H1 (cell line): ENCODE measurements at regions not wholly inside any gene's neighbourhood (a gene's known extent, or its start where the extent isn't known, plus 50 kb on each side); places are given as distances from the start of the nearest gene placed in this dataset.

Experiments
- CTCF ChIA-PET: fragments of 300-600 bp; sonication (Branson Sonifier 250); formaldehyde crosslinking; loops from one replicate; lab custom pipeline; 2021; ENCODE audit not compliant: partially characterized antibody; lab: Charles Lee
- POLR2A ChIA-PET: fragments of 300-600 bp; sonication (Branson Sonifier 250); formaldehyde crosslinking; loops from one replicate; lab custom pipeline; 2021; ENCODE audit warnings: inconsistent platforms; ENCODE audit not compliant: partially characterized antibody; lab: Charles Lee
- DNase-seq, 2 experiments: peaks; one replicate each; pipeline versions ENCODE4 v3.0.0 to v3.0.0-alpha.2; 2010 to 2022; ENCODE audit warnings: low spot score in 2 of 2, low read depth in 1 of 2, mixed read lengths in 1 of 2
- FAIRE-seq: peaks from 2 replicates; lab custom pipeline; 2011; peaks lifted over from hg19 to GRCh38; lab: Jason Lieb, UNC
- H2AFZ ChIP-seq: 2 replicates; pipeline ENCODE4 v1.8.1; 2012; ENCODE audit warnings: low read length, inconsistent platforms
- H2AK5ac ChIP-seq: 2 replicates; pipeline ENCODE4 v1.6.1; 2013; ENCODE audit warnings: low read depth, low read length
- H2BK120ac ChIP-seq: replicated peaks from 2 replicates; pipeline ENCODE3; 2013; ENCODE audit warnings: low read depth, low read length, inconsistent platforms
- H2BK12ac ChIP-seq: 2 replicates; pipeline ENCODE4 v1.6.1; 2013; ENCODE audit warnings: low read depth, low read length
- H2BK15ac ChIP-seq: 2 replicates; pipeline ENCODE4 v1.6.1; 2013; ENCODE audit warnings: low read length
- H2BK20ac ChIP-seq: 2 replicates; pipeline ENCODE4 v1.6.1; 2013; ENCODE audit warnings: low read length
- H2BK5ac ChIP-seq: 2 replicates; pipeline ENCODE4 v1.6.1; 2013; ENCODE audit warnings: low read depth, low read length
- H3K14ac ChIP-seq: 2 replicates; pipeline ENCODE4 v1.6.1; 2013; ENCODE audit warnings: inconsistent platforms; ENCODE audit not compliant: insufficient read length
- H3K18ac ChIP-seq: 2 replicates; pipeline ENCODE4 v1.6.1; 2013; ENCODE audit warnings: low read length; ENCODE audit errors: extremely low read depth
- H3K23ac ChIP-seq: 2 replicates; pipeline ENCODE4 v1.6.1; 2013; ENCODE audit warnings: inconsistent platforms; ENCODE audit not compliant: insufficient read length
- H3K23me2 ChIP-seq: 2 replicates; pipeline ENCODE4 v1.6.1; 2013; ENCODE audit warnings: low read depth, low read length
- H3K27ac ChIP-seq: 2 replicates; pipeline ENCODE4 v1.6.1; 2011; ENCODE audit warnings: low read depth, low read length, inconsistent platforms
- H3K27me3 ChIP-seq, 4 experiments: replicated peaks in 1 of 4; 1 replicate in 1 of 4; 2 replicates in 3 of 4; pipeline versions ENCODE4 v1.6.1 to v1.8.1; 2011 to 2013; ENCODE audit warnings: low read length in 3 of 4, mild to moderate bottlenecking in 3 of 4, inconsistent platforms in 2 of 4, mixed read lengths in 2 of 4, moderate library complexity in 1 of 4; ENCODE audit not compliant: control insufficient read depth in 3 of 4, insufficient read depth in 3 of 4; ENCODE audit errors: extremely low read depth in 1 of 4
- H3K36me3 ChIP-seq, 4 experiments: 2 replicates each; pipeline versions ENCODE4 v1.6.1 to v1.8.1; 2011 to 2013; ENCODE audit warnings: mild to moderate bottlenecking in 4 of 4, low read length in 3 of 4, moderate library complexity in 2 of 4, control low read depth in 1 of 4, inconsistent platforms in 1 of 4; ENCODE audit not compliant: insufficient read depth in 4 of 4, control insufficient read depth in 2 of 4
- H3K4ac ChIP-seq: replicated peaks from 2 replicates; pipeline ENCODE3; 2013; ENCODE audit warnings: low read length, low read depth, mixed read lengths, inconsistent platforms; ENCODE audit not compliant: insufficient read length
- H3K4me1 ChIP-seq, 4 experiments: replicated peaks in 1 of 4; 1 replicate in 1 of 4; 2 replicates in 3 of 4; pipeline versions ENCODE4 v1.6.1 to v1.8.1; 2011 to 2013; ENCODE audit warnings: low read length in 3 of 4, inconsistent platforms in 2 of 4, mixed read lengths in 1 of 4; ENCODE audit not compliant: insufficient read depth in 4 of 4, control insufficient read depth in 3 of 4
- H3K4me2 ChIP-seq, 2 experiments: 2 replicates each; pipeline versions ENCODE4 v1.6.1 to v1.8.1; 2011 to 2013; ENCODE audit warnings: low read depth in 2 of 2, low read length in 2 of 2, control low read depth in 1 of 2, inconsistent platforms in 1 of 2, mild to moderate bottlenecking in 1 of 2; ENCODE audit not compliant: insufficient read depth in 1 of 2
- H3K4me3 ChIP-seq, 4 experiments: fragments of 200-600, 300-600 bp in 1 of 4; sonication (generic), shearing (Covaris generic), sonication (Bioruptor Twin) in 1 of 4; 2 replicates each; pipeline versions ENCODE4 v1.5.1 to v1.8.1; 2011 to 2016; ENCODE audit warnings: low read length in 4 of 4, low read depth in 3 of 4, control low read depth in 2 of 4, inconsistent platforms in 2 of 4, mild to moderate bottlenecking in 2 of 4, mixed read lengths in 1 of 4, moderate library complexity in 1 of 4; ENCODE audit not compliant: insufficient read depth in 2 of 4; ENCODE audit errors: extremely low read depth in 1 of 4
- H3K56ac ChIP-seq: replicated peaks from 2 replicates; pipeline ENCODE3; 2013; ENCODE audit warnings: low read depth, mild to moderate bottlenecking, mixed read lengths, low read length, inconsistent platforms; ENCODE audit not compliant: insufficient read length
- H3K79me1 ChIP-seq: 2 replicates; pipeline ENCODE4 v1.6.1; 2013; ENCODE audit warnings: low read depth, low read length, control low read depth
- H3K79me2 ChIP-seq, 2 experiments: 2 replicates each; pipeline versions ENCODE4 v1.6.1 to v1.8.1; 2012 to 2013; ENCODE audit warnings: low read length in 2 of 2, mild to moderate bottlenecking in 2 of 2, inconsistent platforms in 1 of 2; ENCODE audit not compliant: insufficient read depth in 2 of 2, control insufficient read depth in 1 of 2
- H3K9ac ChIP-seq, 4 experiments: replicated peaks in 1 of 4; 1 replicate in 1 of 4; 2 replicates in 3 of 4; pipeline versions ENCODE4 v1.6.1 to v1.8.1; 2011 to 2013; ENCODE audit warnings: low read depth in 3 of 4, low read length in 3 of 4, control low read depth in 2 of 4, mild to moderate bottlenecking in 2 of 4, moderate library complexity in 2 of 4, inconsistent platforms in 1 of 4; ENCODE audit errors: extremely low read depth in 1 of 4
- H3K9me3 ChIP-seq, 2 experiments: 2 replicates each; pipeline versions ENCODE4 v1.6.1 to v1.8.1; 2012 to 2013; ENCODE audit warnings: mild to moderate bottlenecking in 2 of 2, moderate library complexity in 2 of 2, control low read depth in 1 of 2, inconsistent platforms in 1 of 2, low read depth in 1 of 2, low read length in 1 of 2, mixed read lengths in 1 of 2; ENCODE audit not compliant: insufficient read depth in 2 of 2
- H4K20me1 ChIP-seq, 2 experiments: replicated peaks in 1 of 2; 2 replicates each; pipeline versions ENCODE3 to v1.8.1; 2011 to 2013; ENCODE audit warnings: inconsistent platforms in 2 of 2, low read length in 2 of 2, mild to moderate bottlenecking in 1 of 2; ENCODE audit not compliant: insufficient read depth in 2 of 2, control insufficient read depth in 1 of 2
- H4K5ac ChIP-seq: 2 replicates; pipeline ENCODE4 v1.6.1; 2013; ENCODE audit warnings: low read length, low read depth, mixed read lengths, inconsistent platforms; ENCODE audit not compliant: insufficient read length
- H4K8ac ChIP-seq: 2 replicates; pipeline ENCODE4 v1.8.0; 2013; ENCODE audit warnings: mild to moderate bottlenecking, moderate library complexity, low read length, inconsistent platforms; ENCODE audit not compliant: insufficient read depth; ENCODE audit errors: extremely low read depth
- H4K91ac ChIP-seq: replicated peaks from 2 replicates; pipeline ENCODE3; 2013; ENCODE audit warnings: low read length, mixed read lengths, inconsistent platforms; ENCODE audit not compliant: insufficient read length
- GABPA ChIP-seq: IDR thresholded peaks from 2 replicates; pipeline ENCODE4 v1.6.1; 2011; ENCODE audit warnings: mild to moderate bottlenecking, low read length, moderate library complexity, borderline replicate concordance; ENCODE audit not compliant: insufficient read depth
- HDAC6 ChIP-seq: IDR thresholded peaks from one replicate; pipeline ENCODE4 v1.7.1; 2012; ENCODE audit warnings: low read depth, mild to moderate bottlenecking, inconsistent platforms, low read length, moderate library complexity
- JUN ChIP-seq: IDR thresholded peaks from 2 replicates; pipeline ENCODE4 v1.6.1; 2011; ENCODE audit warnings: low read depth, mild to moderate bottlenecking, improper control_type of control experiment, low read length
- RBBP5 ChIP-seq: IDR thresholded peaks from 2 replicates; pipeline ENCODE4 v1.7.1; 2012; ENCODE audit warnings: low read depth, mild to moderate bottlenecking, inconsistent platforms, low read length, moderate library complexity, borderline replicate concordance
- SAP30 ChIP-seq: fragments of 300-600 bp; sonication (generic); IDR thresholded peaks from 2 replicates; pipeline ENCODE4 v1.7.1; 2012; ENCODE audit warnings: low read length, moderate library complexity, mild to moderate bottlenecking, inconsistent platforms; ENCODE audit not compliant: insufficient read depth, insufficient replicate concordance
- SP4 ChIP-seq: IDR thresholded peaks from 2 replicates; pipeline ENCODE4 v1.6.1; 2012; ENCODE audit warnings: low read length, inconsistent platforms
- TCF12 ChIP-seq: IDR thresholded peaks from 2 replicates; pipeline ENCODE4 v1.6.1; 2011; ENCODE audit warnings: low read depth, mild to moderate bottlenecking, low read length
- ZNF274 ChIP-seq: IDR thresholded peaks from 2 replicates; pipeline ENCODE4 v1.7.0; 2012; ENCODE audit warnings: low read length, borderline replicate concordance; ENCODE audit errors: extremely low read depth
- WGBS, 2 experiments: shearing (Covaris generic) in 1 of 2; methylation state at CpG; one replicate each; pipeline versions ENCODE4 v1.1.6 to v1.1.7; 2013 to 2015; ENCODE audit warnings: low lambda C conversion rate in 2 of 2, mixed read lengths in 2 of 2, inconsistent platforms in 1 of 2, low coverage in 1 of 2, missing lambda C conversion rate in 1 of 2; ENCODE audit not compliant: insufficient replicate concordance in 2 of 2, insufficient coverage in 1 of 2, insufficient read length in 1 of 2; ENCODE audit errors: extremely low coverage in 1 of 2, missing lambda C conversion rate in 1 of 2; 5-methylcytosine and 5-hydroxymethylcytosine counted together
- TF ChIP-seq, protein P1 (sequence below), 3 experiments: IDR thresholded peaks; 1 replicate in 2 of 3; 2 replicates in 1 of 3; pipeline versions ENCODE4 v1.5.1 to v1.6.1; 2011; ENCODE audit warnings: low read length in 3 of 3, mild to moderate bottlenecking in 3 of 3, inconsistent platforms in 2 of 3, low read depth in 1 of 3, moderate library complexity in 1 of 3; ENCODE audit not compliant: insufficient read depth in 1 of 3; ENCODE audit errors: control extremely low read depth in 1 of 3
- TF ChIP-seq, protein P2 (sequence below): IDR thresholded peaks from 2 replicates; pipeline ENCODE4 v1.6.1; 2011; ENCODE audit warnings: low read depth, mild to moderate bottlenecking, low read length; ENCODE audit not compliant: insufficient read depth

- no peak for FAIRE-seq
- TF ChIP-seq, protein P1, sequence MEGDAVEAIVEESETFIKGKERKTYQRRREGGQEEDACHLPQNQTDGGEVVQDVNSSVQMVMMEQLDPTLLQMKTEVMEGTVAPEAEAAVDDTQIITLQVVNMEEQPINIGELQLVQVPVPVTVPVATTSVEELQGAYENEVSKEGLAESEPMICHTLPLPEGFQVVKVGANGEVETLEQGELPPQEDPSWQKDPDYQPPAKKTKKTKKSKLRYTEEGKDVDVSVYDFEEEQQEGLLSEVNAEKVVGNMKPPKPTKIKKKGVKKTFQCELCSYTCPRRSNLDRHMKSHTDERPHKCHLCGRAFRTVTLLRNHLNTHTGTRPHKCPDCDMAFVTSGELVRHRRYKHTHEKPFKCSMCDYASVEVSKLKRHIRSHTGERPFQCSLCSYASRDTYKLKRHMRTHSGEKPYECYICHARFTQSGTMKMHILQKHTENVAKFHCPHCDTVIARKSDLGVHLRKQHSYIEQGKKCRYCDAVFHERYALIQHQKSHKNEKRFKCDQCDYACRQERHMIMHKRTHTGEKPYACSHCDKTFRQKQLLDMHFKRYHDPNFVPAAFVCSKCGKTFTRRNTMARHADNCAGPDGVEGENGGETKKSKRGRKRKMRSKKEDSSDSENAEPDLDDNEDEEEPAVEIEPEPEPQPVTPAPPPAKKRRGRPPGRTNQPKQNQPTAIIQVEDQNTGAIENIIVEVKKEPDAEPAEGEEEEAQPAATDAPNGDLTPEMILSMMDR (IDR thresholded peaks at IDR 0.05; ENCODE audit: control extremely low read depth in 1 of 3, insufficient read depth in 1 of 3, low read depth in 1 of 3, low read length in 3 of 3), result no peak
- no peak for TF ChIP-seq GABPA
- TF ChIP-seq TCF12, result no peak
- TF ChIP-seq HDAC6, result no peak
- TF ChIP-seq, protein P2, sequence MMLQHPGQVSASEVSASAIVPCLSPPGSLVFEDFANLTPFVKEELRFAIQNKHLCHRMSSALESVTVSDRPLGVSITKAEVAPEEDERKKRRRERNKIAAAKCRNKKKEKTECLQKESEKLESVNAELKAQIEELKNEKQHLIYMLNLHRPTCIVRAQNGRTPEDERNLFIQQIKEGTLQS, result no peak
- no peak for TF ChIP-seq ZNF274
- no peak for TF ChIP-seq SP4
- no peak for TF ChIP-seq SAP30
- TF ChIP-seq JUN, result no peak
- no peak for TF ChIP-seq RBBP5
Measured at GRCh38 chr19:28583242-28583641, 629.7 kb downstream of the UQCRFS1 start.

More at GRCh38 chr19:28583242-28583641, 629.7 kb downstream of the UQCRFS1 start:
- no peak overlapping the region for H3K4ac ChIP-seq
- peak overlapping the region; percentile 5; the same call in 1 of the 2 replicates for H2BK20ac ChIP-seq
- no peak overlapping the region for H3K27ac ChIP-seq
- no peak overlapping the region for H3K4me3 ChIP-seq
- ChIA-PET CTCF (interaction anchor here (0.7 to 1.7 kb wide), 3 partner anchors 8 to 95 kb away, joined by 3 to 4 read pairs (median 4); no protein-coding TSS in a partner anchor), POLR2A (no interaction called here)
- H4K8ac ChIP-seq, result no peak overlapping the region
- H4K91ac ChIP-seq, result no peak overlapping the region
- H2BK5ac ChIP-seq, result no peak overlapping the region
- H3K9ac ChIP-seq, result no peak overlapping the region
- peak overlapping the region; percentile 51; the same call in 1 of the 2 replicates for H3K18ac ChIP-seq
- H4K5ac ChIP-seq, result no peak overlapping the region
- no peak overlapping the region for H3K23ac ChIP-seq
- no peak overlapping the region for H3K14ac ChIP-seq
- H2AK5ac ChIP-seq, result no peak overlapping the region; the same call in 1 of the 2 replicates
- no peak overlapping the region for H3K56ac ChIP-seq
- peaks cover 6 to 27% (median 15%) of the 10 kb centered on the region in 4 experiments for H3K4me1 ChIP-seq
- no peaks in the 10 kb centered on the region for H3K79me2 ChIP-seq
- no peak overlapping the region for H2BK15ac ChIP-seq
- H3K4me2 ChIP-seq, result peak overlapping the region in 1 of 2 experiments; percentile 64; a peak in 1 of 4 replicates
- H3K27me3 ChIP-seq, result no peaks in the 10 kb centered on the region
- peaks cover 2% of the 10 kb centered on the region; the same call in 1 of the 2 replicates for H3K23me2 ChIP-seq
- no peak overlapping the region for H2AFZ ChIP-seq
- 85% methylated on average over 3 of the region's 3 CpGs; no CpG with 5 or more reads in 1 of the 2 experiments for WGBS, 2 experiments
- H4K20me1 ChIP-seq, result no peaks in the 10 kb centered on the region
- peak overlapping the region; percentile 82; the same call in 1 of the 2 replicates for H2BK12ac ChIP-seq
- H3K79me1 ChIP-seq, result no peaks in the 10 kb centered on the region
- DNase-seq, result no peak
- no peaks in the 10 kb centered on the region for H3K36me3 ChIP-seq
- peak overlapping the region; percentile 18 for H2BK120ac ChIP-seq
- no peaks in the 10 kb centered on the region for H3K9me3 ChIP-seq
